ENCODE measurements at regions not wholly inside any gene's neighbourhood (a gene's known extent, or its start where the extent isn't known, plus 50 kb on each side); places are given as distances from the start of the nearest gene placed in this dataset.
"Not testable (repeated sequence)": the region's sequence is repeated elsewhere in the genome, so short reads cannot be mapped to it uniquely, and the experiment has no call there.

- DNase-seq (ENCODE audit: low spot score), result no peak
Measured at GRCh38 chr4:151561551-151562256, 152.7 kb downstream of the FHIP1A start.

- DNase-seq (ENCODE audit: low spot score), result no peak
Measured at GRCh38 chr4:151563194-151563593, 154.2 kb downstream of the FHIP1A start.

- no peak for DNase-seq (ENCODE audit: low spot score)
Measured at GRCh38 chr4:151564321-151564720, 155.3 kb downstream of the FHIP1A start.

- no peak for DNase-seq (ENCODE audit: low spot score)
Measured at GRCh38 chr4:151565583-151565982, 156.6 kb downstream of the FHIP1A start.

GRCh38 chr4:151566053-151566452 is 157.1 kb downstream of the FHIP1A start:
- DNase-seq (ENCODE audit: low spot score), result no peak

GRCh38 chr4:151567056-151567455 is 158.1 kb downstream of the FHIP1A start:
- no peak for DNase-seq (ENCODE audit: low spot score)

- no peak for DNase-seq (ENCODE audit: low spot score)
Measured at GRCh38 chr4:151568966-151569365, 160.0 kb downstream of the FHIP1A start.

GRCh38 chr4:151569650-151570049 is 160.7 kb downstream of the FHIP1A start:
- no peak for DNase-seq (ENCODE audit: low spot score)

GRCh38 chr4:151573474-151573873 is 164.5 kb downstream of the FHIP1A start:
- no peak for DNase-seq (ENCODE audit: low spot score)

GRCh38 chr4:151573945-151574344 is 165.0 kb downstream of the FHIP1A start:
- DNase-seq (ENCODE audit: low spot score), result no peak

- DNase-seq (ENCODE audit: low spot score), result no peak
Measured at GRCh38 chr4:151574968-151575367, 166.0 kb downstream of the FHIP1A start.

GRCh38 chr4:151575646-151576045 is 166.7 kb downstream of the FHIP1A start:
- DNase-seq (ENCODE audit: low spot score), result no peak

GRCh38 chr4:151576627-151577026 is 167.7 kb downstream of the FHIP1A start:
- no peak for DNase-seq (ENCODE audit: low spot score)

GRCh38 chr4:151581570-151581969 is 172.6 kb downstream of the FHIP1A start:
- no peak for DNase-seq (ENCODE audit: low spot score)

GRCh38 chr4:151582098-151582497 is 173.1 kb downstream of the FHIP1A start:
- no peak for DNase-seq (ENCODE audit: low spot score)

- no peak for DNase-seq (ENCODE audit: low spot score)
Measured at GRCh38 chr4:151583157-151583914, 174.4 kb downstream of the FHIP1A start.

GRCh38 chr4:151584101-151584500 is 175.1 kb downstream of the FHIP1A start:
- no peak for DNase-seq (ENCODE audit: low spot score)

GRCh38 chr4:151595629-151596028 is 165.2 kb downstream of the GATB start:
- DNase-seq (ENCODE audit: low spot score), result not testable (repeated sequence)

- DNase-seq (ENCODE audit: low spot score), result not testable (repeated sequence)
Measured at GRCh38 chr4:151597691-151598090, 163.1 kb downstream of the GATB start.

GRCh38 chr4:151599863-151600262 is 160.9 kb downstream of the GATB start:
- DNase-seq (ENCODE audit: low spot score), result no peak

GRCh38 chr4:151600432-151600831 is 160.4 kb downstream of the GATB start:
- peak; percentile 17 for DNase-seq (ENCODE audit: low spot score)

GRCh38 chr4:151603377-151603776 is 157.4 kb downstream of the GATB start:
- no peak for DNase-seq (ENCODE audit: low spot score)

- peak; percentile 22 for DNase-seq (ENCODE audit: low spot score)
Measured at GRCh38 chr4:151604238-151604637, 156.6 kb downstream of the GATB start.

- no peak for DNase-seq (ENCODE audit: low spot score)
Measured at GRCh38 chr4:151605215-151605614, 155.6 kb downstream of the GATB start.

All from AG08396 (cell line).